Gastrocnemius medialis (tissue), 4 donors: ENCODE measurements at regions not wholly inside any gene's neighbourhood (a gene's known extent, or its start where the extent isn't known, plus 50 kb on each side); places are given as distances from the start of the nearest gene placed in this dataset.

Experiments used
- POLR2A ChIP-seq, 2 donors: fragments of 450-650 bp; IDR thresholded peaks; one replicate each; pipeline ENCODE4 v1.6.1; 2017; ENCODE audit warnings: antibody characterized with exemption in 2 of 2, mild to moderate bottlenecking in 2 of 2, moderate library complexity in 2 of 2
- TF ChIP-seq, protein P1 (sequence below), 5 experiments: fragments of 450-650 bp in 3 of 5; fragments of 200-600 bp in 2 of 5; sonication (generic) in 2 of 5; IDR thresholded peaks in 4 of 5; conservative IDR thresholded peaks in 1 of 5; 1 replicate in 4 of 5; 2 replicates in 1 of 5; pipeline ENCODE4 v1.5.1; 2016 to 2019; ENCODE audit warnings: antibody characterized with exemption in 5 of 5, mild to moderate bottlenecking in 3 of 5, moderate library complexity in 3 of 5

DNA sequence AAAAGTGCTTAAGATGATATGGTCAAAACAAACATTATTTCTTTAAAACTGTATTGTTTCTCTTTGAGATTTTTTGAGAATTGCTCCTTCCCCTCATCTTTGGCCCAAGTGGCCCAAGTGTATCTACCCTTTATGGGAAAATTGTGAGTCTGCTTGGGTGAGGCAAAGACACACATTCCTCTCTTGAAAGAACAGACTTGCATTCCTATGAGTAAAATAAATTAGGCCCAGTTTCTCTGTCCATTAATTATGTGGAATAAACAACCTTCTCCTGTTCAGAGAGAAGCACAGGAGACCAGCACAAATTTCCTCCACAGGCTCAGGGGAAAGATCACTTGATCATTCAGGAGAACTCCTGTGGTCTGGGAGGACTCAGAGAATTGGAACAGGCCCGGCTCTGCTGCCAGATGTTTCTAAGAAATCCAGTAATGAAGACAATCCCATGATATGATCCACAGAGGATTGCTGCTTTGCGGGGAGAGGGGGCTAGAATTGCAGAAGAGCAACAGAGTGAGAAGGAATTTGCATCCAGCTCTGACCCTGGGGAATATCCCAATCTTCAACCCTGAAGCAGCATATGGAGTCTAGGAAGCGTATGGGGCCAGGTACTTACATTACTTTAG is 53.8 kb upstream of the BOC start:
- TF ChIP-seq POLR2A (IDR thresholded peaks at IDR 0.05), result no peak
- TF ChIP-seq, protein P1, sequence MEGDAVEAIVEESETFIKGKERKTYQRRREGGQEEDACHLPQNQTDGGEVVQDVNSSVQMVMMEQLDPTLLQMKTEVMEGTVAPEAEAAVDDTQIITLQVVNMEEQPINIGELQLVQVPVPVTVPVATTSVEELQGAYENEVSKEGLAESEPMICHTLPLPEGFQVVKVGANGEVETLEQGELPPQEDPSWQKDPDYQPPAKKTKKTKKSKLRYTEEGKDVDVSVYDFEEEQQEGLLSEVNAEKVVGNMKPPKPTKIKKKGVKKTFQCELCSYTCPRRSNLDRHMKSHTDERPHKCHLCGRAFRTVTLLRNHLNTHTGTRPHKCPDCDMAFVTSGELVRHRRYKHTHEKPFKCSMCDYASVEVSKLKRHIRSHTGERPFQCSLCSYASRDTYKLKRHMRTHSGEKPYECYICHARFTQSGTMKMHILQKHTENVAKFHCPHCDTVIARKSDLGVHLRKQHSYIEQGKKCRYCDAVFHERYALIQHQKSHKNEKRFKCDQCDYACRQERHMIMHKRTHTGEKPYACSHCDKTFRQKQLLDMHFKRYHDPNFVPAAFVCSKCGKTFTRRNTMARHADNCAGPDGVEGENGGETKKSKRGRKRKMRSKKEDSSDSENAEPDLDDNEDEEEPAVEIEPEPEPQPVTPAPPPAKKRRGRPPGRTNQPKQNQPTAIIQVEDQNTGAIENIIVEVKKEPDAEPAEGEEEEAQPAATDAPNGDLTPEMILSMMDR (IDR thresholded peaks at IDR 0.05 in 4 of 5, conservative IDR thresholded peaks at IDR 0.05 in 1 of 5), result no peak
